GM18951 (cell line): ENCODE measurements at regions not wholly inside any gene's neighbourhood (a gene's known extent, or its start where the extent isn't known, plus 50 kb on each side); places are given as distances from the start of the nearest gene placed in this dataset.
"Not testable (repeated sequence)": the region's sequence is repeated elsewhere in the genome, so short reads cannot be mapped to it uniquely, and the experiment has no call there.

Experiments used
- POLR2A ChIP-seq: IDR thresholded peaks from 4 replicates; pipeline ENCODE4 v1.6.1; 2011; ENCODE audit warnings: mild to moderate bottlenecking; ENCODE audit not compliant: insufficient read length, insufficient read depth; ENCODE audit errors: extremely low read depth
- in situ Hi-C: fragments of 300-500 bp; cut with MboI; formaldehyde crosslinking; loops from one replicate; pipeline ENCODE4 v1.12.0; 2022; ENCODE audit warnings: low sequenced_read_pairs, mixed read lengths, inconsistent platforms; ENCODE audit not compliant: unreplicated experiment

- no peak for TF ChIP-seq POLR2A
- in situ Hi-C loops, result no loop called here
Observed at GRCh38 chr1:30219675-30220074, 503.7 kb downstream of the MATN1 start.

GRCh38 chr1:30218438-30218837 lies 504.9 kb downstream of the MATN1 start:
- in situ Hi-C loops, result no loop called here

GRCh38 chr1:30216602-30217001 lies 506.8 kb downstream of the MATN1 start:
- in situ Hi-C loops, result no loop called here
- TF ChIP-seq POLR2A, result no peak

More at GRCh38 chr1:30218438-30218837, 504.9 kb downstream of the MATN1 start:
- no peak for TF ChIP-seq POLR2A

GRCh38 chr1:30213936-30214335 lies 509.4 kb downstream of the MATN1 start:
- no peak for TF ChIP-seq POLR2A
- in situ Hi-C loops, result no loop called here

GRCh38 chr1:30207962-30208361 lies 515.4 kb downstream of the MATN1 start:
- in situ Hi-C loops, result not testable (repeated sequence)

- in situ Hi-C loops, result not testable (repeated sequence)
Observed at GRCh38 chr1:30206631-30207030, 516.8 kb downstream of the MATN1 start.

GRCh38 chr1:30204916-30205315 lies 518.5 kb downstream of the MATN1 start:
- in situ Hi-C loops, result not testable (repeated sequence)

- TF ChIP-seq POLR2A, result no peak
- in situ Hi-C loops, result no loop called here
Observed at GRCh38 chr1:30201015-30201414, 522.4 kb downstream of the MATN1 start.

- TF ChIP-seq POLR2A, result no peak
- in situ Hi-C loops, result no loop called here
Observed at GRCh38 chr1:30200161-30200560, 523.2 kb downstream of the MATN1 start.

- in situ Hi-C loops, result no loop called here
- no peak for TF ChIP-seq POLR2A
Observed at GRCh38 chr1:30199563-30199962, 523.8 kb downstream of the MATN1 start.

GRCh38 chr1:30198795-30199403 lies 524.5 kb downstream of the MATN1 start:
- no peak for TF ChIP-seq POLR2A
- in situ Hi-C loops, result no loop called here

GRCh38 chr1:30198451-30198760 lies 525.0 kb downstream of the MATN1 start:
- TF ChIP-seq POLR2A, result no peak
- in situ Hi-C loops, result no loop called here

GRCh38 chr1:30197639-30198450 lies 525.5 kb downstream of the MATN1 start:
- in situ Hi-C loops, result no loop called here
- no peak for TF ChIP-seq POLR2A

- no peak for TF ChIP-seq POLR2A
- in situ Hi-C loops, result no loop called here
Observed at GRCh38 chr1:30196872-30197638, 526.3 kb downstream of the MATN1 start.
